MM.1S (cell line): ENCODE measurements at regions not wholly inside any gene's neighbourhood (a gene's known extent, or its start where the extent isn't known, plus 50 kb on each side); places are given as distances from the start of the nearest gene placed in this dataset.
"Not testable (repeated sequence)": the region's sequence is repeated elsewhere in the genome, so short reads cannot be mapped to it uniquely, and the experiment has no call there.

Source experiments
- DNase-seq: peaks from one replicate; pipeline ENCODE4 v3.0.0-alpha.2; 2015
- H2AFZ ChIP-seq: fragments of 300-600 bp; sonication (generic); 2 replicates; pipeline ENCODE4 v1.6.0; 2016; ENCODE audit warnings: antibody characterized with exemption, low read length
- H3F3A ChIP-seq: fragments of 300-600 bp; sonication (generic); 2 replicates; pipeline ENCODE4 v1.6.1; 2016; ENCODE audit warnings: mild to moderate bottlenecking, antibody characterized with exemption, low read length, moderate library complexity, mixed read lengths; ENCODE audit not compliant: insufficient read depth
- H3K27ac ChIP-seq: fragments of 300-600 bp; sonication (generic); 2 replicates; pipeline ENCODE4 v1.5.1; 2016; ENCODE audit warnings: mild to moderate bottlenecking, low read length
- H3K27me3 ChIP-seq: fragments of 300-600 bp; sonication (generic); replicated peaks from 2 replicates; pipeline ENCODE4 v1.6.0; 2016; ENCODE audit warnings: low read length; ENCODE audit not compliant: insufficient read depth
- H3K36me3 ChIP-seq: fragments of 300-600 bp; sonication (generic); replicated peaks from 2 replicates; pipeline ENCODE4 v1.6.1; 2016; ENCODE audit warnings: mild to moderate bottlenecking, low read length, mixed read lengths; ENCODE audit not compliant: insufficient read depth
- H3K4me1 ChIP-seq: fragments of 300-600 bp; sonication (generic); 2 replicates; pipeline ENCODE4 v1.6.1; 2016; ENCODE audit warnings: low read length, mixed read lengths
- H3K4me2 ChIP-seq: fragments of 300-600 bp; sonication (generic); 2 replicates; pipeline ENCODE4 v1.6.0; 2016; ENCODE audit warnings: low read depth, low read length
- H3K4me3 ChIP-seq: fragments of 300-600 bp; sonication (generic); 2 replicates; pipeline ENCODE4 v1.5.1; 2016; ENCODE audit warnings: low read length, mixed read lengths
- H3K79me2 ChIP-seq: fragments of 300-600 bp; sonication (generic); 2 replicates; pipeline ENCODE4 v1.6.1; 2016; ENCODE audit warnings: mixed run types, low read length, mixed read lengths
- H3K9ac ChIP-seq: fragments of 300-600 bp; sonication (generic); 2 replicates; pipeline ENCODE4 v1.6.1; 2016; ENCODE audit warnings: low read length, mixed read lengths
- H3K9me2 ChIP-seq: fragments of 300-600 bp; sonication (generic); replicated peaks from 2 replicates; pipeline ENCODE4 v1.6.1; 2016; ENCODE audit warnings: mild to moderate bottlenecking, low read length, mixed read lengths; ENCODE audit not compliant: insufficient read depth
- H3K9me3 ChIP-seq: fragments of 300-600 bp; sonication (generic); replicated peaks from 2 replicates; pipeline ENCODE4 v1.6.1; 2016; ENCODE audit warnings: mild to moderate bottlenecking, low read length, mixed read lengths; ENCODE audit not compliant: insufficient read depth
- H4K20me1 ChIP-seq: fragments of 300-600 bp; sonication (generic); 2 replicates; pipeline ENCODE4 v1.6.1; 2016; ENCODE audit warnings: mild to moderate bottlenecking, low read length, moderate library complexity, mixed read lengths; ENCODE audit not compliant: insufficient read depth
- EZH2 ChIP-seq: fragments of 300-600 bp; sonication (generic); optimal IDR thresholded peaks from 2 replicates; pipeline ENCODE3; 2017; ENCODE audit warnings: low read depth, mild to moderate bottlenecking, antibody characterized with exemption, low read length, mixed read lengths
- EZH2phosphoT487 ChIP-seq: fragments of 300-600 bp; sonication (generic); IDR thresholded peaks from 2 replicates; pipeline ENCODE4 v1.6.1; 2018; ENCODE audit warnings: antibody characterized with exemption, low read length
- TF ChIP-seq, protein P1 (sequence below): fragments of 300-600 bp; sonication (generic); IDR thresholded peaks from 2 replicates; pipeline ENCODE4 v1.5.1; 2016; ENCODE audit warnings: antibody characterized with exemption, low read length, mixed read lengths

DNA sequence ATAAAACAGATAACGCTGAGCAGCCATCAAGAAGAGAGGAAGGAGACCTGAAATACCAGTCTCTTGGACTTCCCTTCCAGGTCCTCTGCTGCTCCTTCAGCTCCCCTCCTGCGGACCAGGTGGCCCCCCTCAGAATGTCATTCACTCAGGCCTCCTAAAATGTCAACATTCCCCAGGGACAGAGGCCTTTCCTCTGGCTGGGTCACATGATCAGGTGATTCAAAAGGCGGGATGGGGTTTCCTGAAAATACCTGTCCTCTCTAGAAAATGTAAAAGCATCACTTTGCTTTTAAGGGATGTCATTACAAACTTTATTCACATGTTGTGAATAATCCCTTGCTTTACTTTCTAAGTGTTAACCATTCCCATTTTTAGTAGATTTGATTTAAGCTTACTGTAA is 311.1 kb downstream of the INHBA start:
- H3K27me3 ChIP-seq = no peaks in the 10 kb centered on the region
- no peaks in the 10 kb centered on the region for H3K79me2 ChIP-seq
- H3K9ac ChIP-seq = no peak overlapping the region
- no peaks in the 10 kb centered on the region for H3K36me3 ChIP-seq
- no peak overlapping the region for H3K27ac ChIP-seq
- H4K20me1 ChIP-seq = no peaks in the 10 kb centered on the region
- H3K4me2 ChIP-seq = no peak overlapping the region
- H3K9me2 ChIP-seq = no peaks in the 10 kb centered on the region
- H3F3A ChIP-seq = no peaks in the 10 kb centered on the region
- no peaks in the 10 kb centered on the region for H3K4me1 ChIP-seq
- H3K4me3 ChIP-seq = no peak overlapping the region
- TF ChIP-seq, protein P1, sequence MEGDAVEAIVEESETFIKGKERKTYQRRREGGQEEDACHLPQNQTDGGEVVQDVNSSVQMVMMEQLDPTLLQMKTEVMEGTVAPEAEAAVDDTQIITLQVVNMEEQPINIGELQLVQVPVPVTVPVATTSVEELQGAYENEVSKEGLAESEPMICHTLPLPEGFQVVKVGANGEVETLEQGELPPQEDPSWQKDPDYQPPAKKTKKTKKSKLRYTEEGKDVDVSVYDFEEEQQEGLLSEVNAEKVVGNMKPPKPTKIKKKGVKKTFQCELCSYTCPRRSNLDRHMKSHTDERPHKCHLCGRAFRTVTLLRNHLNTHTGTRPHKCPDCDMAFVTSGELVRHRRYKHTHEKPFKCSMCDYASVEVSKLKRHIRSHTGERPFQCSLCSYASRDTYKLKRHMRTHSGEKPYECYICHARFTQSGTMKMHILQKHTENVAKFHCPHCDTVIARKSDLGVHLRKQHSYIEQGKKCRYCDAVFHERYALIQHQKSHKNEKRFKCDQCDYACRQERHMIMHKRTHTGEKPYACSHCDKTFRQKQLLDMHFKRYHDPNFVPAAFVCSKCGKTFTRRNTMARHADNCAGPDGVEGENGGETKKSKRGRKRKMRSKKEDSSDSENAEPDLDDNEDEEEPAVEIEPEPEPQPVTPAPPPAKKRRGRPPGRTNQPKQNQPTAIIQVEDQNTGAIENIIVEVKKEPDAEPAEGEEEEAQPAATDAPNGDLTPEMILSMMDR = no peak
- TF ChIP-seq EZH2phosphoT487 (no peak), EZH2 (no peak)
- no peaks in the 10 kb centered on the region for H3K9me3 ChIP-seq
- no peak overlapping the region for H2AFZ ChIP-seq
- no peak for DNase-seq

DNA sequence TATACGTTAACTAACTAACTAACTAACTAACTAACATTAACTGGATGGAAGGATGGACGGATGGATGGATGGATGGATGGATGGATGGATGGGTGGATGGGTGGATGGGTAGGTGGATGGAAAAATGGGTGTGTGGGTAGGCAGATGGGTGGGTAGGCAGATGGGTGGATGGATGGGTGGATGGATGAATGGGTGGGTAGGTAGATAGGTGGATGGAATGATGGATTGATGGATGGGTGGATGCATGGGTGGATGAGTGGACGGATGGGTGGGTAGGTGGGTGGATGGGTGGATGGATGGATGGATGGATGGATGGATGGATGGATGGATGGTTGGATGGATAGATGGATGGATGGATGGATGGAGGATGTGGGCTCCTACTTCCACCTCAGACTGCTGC is 314.0 kb downstream of the INHBA start:
- H3K4me1 ChIP-seq, H3K4me2 ChIP-seq, H3K27ac ChIP-seq, H2AFZ ChIP-seq, H3K9me2 ChIP-seq, H3F3A ChIP-seq, H3K36me3 ChIP-seq, H3K79me2 ChIP-seq, H3K9ac ChIP-seq, H3K27me3 ChIP-seq, H3K9me3 ChIP-seq, DNase-seq, H4K20me1 ChIP-seq, H3K4me3 ChIP-seq: not testable (repeated sequence)

DNA sequence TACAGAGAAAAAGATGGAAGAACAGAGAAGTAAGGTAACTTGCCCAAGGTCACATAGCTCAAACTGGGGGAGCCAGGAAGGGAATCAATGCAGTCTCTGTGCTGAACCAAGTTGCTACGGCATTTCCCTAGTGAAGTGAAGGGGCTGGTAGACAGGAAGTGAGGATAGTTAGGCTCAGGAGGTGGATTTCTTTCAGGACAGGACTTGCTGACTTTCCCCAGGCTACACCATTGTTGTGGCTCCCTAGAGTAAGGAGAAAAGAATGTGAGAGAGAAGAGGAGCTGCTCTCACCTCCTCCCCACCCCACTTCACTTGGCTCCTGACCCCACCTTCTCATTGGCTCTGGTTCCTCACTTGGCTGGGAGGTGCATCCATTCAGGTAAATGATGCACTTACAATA is 316.9 kb downstream of the INHBA start:
- no peak overlapping the region for H3K9ac ChIP-seq
- no peaks in the 10 kb centered on the region for H3K79me2 ChIP-seq
- no peaks in the 10 kb centered on the region for H3F3A ChIP-seq
- H3K9me2 ChIP-seq = no peaks in the 10 kb centered on the region
- no peaks in the 10 kb centered on the region for H4K20me1 ChIP-seq
- no peak for DNase-seq
- no peak overlapping the region for H3K4me3 ChIP-seq
- no peak overlapping the region for H2AFZ ChIP-seq
- H3K27me3 ChIP-seq = no peaks in the 10 kb centered on the region
- no peaks in the 10 kb centered on the region for H3K36me3 ChIP-seq
- TF ChIP-seq, protein P1 = no peak
- TF ChIP-seq EZH2 = no peak
- TF ChIP-seq EZH2phosphoT487 = no peak
- H3K4me2 ChIP-seq = no peak overlapping the region
- no peaks in the 10 kb centered on the region for H3K9me3 ChIP-seq
- H3K27ac ChIP-seq = no peak overlapping the region
- H3K4me1 ChIP-seq = no peaks in the 10 kb centered on the region

DNA sequence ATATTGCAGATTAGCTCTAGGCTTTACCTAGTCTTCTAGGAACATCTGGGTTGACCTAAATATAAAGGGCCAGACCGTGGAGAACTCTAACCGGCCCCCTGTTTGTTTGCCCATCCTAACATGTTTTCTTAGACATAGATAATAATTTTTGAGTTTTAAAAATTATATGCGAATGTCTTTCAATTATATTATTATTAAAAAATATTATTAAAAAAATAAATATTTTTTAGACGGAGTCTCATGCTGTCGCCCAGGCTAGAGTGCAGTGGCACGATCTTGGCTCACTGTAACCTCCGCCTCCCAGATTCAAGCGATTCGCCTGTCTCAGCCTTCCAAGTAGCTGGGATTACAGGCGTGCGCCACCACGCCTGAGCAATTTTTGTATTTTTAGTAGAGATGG is 318.5 kb downstream of the INHBA start:
- Histone ChIP-seq H3K36me3 (no peaks in the 10 kb centered on the region), H3K9ac (no peak overlapping the region), H2AFZ (no peak overlapping the region), H3K9me2 (no peaks in the 10 kb centered on the region), H3F3A (no peaks in the 10 kb centered on the region), H3K27me3 (no peaks in the 10 kb centered on the region), H3K4me2 (no peak overlapping the region), H3K4me1 (no peaks in the 10 kb centered on the region), H3K79me2 (no peaks in the 10 kb centered on the region), H3K4me3 (no peak overlapping the region), H4K20me1 (no peaks in the 10 kb centered on the region), H3K27ac (no peak overlapping the region), H3K9me3 (no peaks in the 10 kb centered on the region)
- no peak for DNase-seq
- no peak for TF ChIP-seq EZH2phosphoT487
- TF ChIP-seq, protein P1 = no peak
- no peak for TF ChIP-seq EZH2
